GM12878 (cell line): ENCODE measurements at regions not wholly inside any gene's neighbourhood (a gene's known extent, or its start where the extent isn't known, plus 50 kb on each side); places are given as distances from the start of the nearest gene placed in this dataset.

Source experiments
- BHLHE40 ChIP-seq, 2 experiments: fragments of 450-650 bp in 1 of 2; IDR thresholded peaks; 2 replicates each; pipeline ENCODE4 v1.6.1; 2011 to 2017; ENCODE audit warnings: low read depth in 2 of 2, borderline replicate concordance in 1 of 2, improper control_type of control experiment in 1 of 2, low read length in 1 of 2, mild to moderate bottlenecking in 1 of 2
- GATAD2B ChIP-seq: fragments of 450-650 bp; conservative IDR thresholded peaks from 2 replicates; pipeline ENCODE4 v1.6.1; 2017; ENCODE audit warnings: low read depth, mild to moderate bottlenecking, moderate library complexity
- JUND ChIP-seq: IDR thresholded peaks from 2 replicates; pipeline ENCODE4 v1.6.1; 2012; ENCODE audit warnings: low read depth, mild to moderate bottlenecking, low read length, improper control_type of control experiment, moderate library complexity
- PAX8 ChIP-seq: fragments of 450-650 bp; IDR thresholded peaks from 2 replicates; pipeline ENCODE4 v1.6.1; 2017; ENCODE audit warnings: mild to moderate bottlenecking, moderate library complexity
- POLR2A ChIP-seq: IDR thresholded peaks from 2 replicates; pipeline ENCODE4 v1.6.1; 2011; ENCODE audit warnings: low read depth, mild to moderate bottlenecking, low read length
- POLR2AphosphoS5 ChIP-seq: IDR thresholded peaks from 2 replicates; pipeline ENCODE4 v1.6.1; 2011; ENCODE audit warnings: mild to moderate bottlenecking, low read length, inconsistent platforms
- SPI1 ChIP-seq: IDR thresholded peaks from 2 replicates; pipeline ENCODE4 v1.6.1; 2011; ENCODE audit warnings: low read depth, mild to moderate bottlenecking, low read length, moderate library complexity, borderline replicate concordance; ENCODE audit not compliant: insufficient read depth
- YY1 ChIP-seq: IDR thresholded peaks from 2 replicates; pipeline ENCODE4 v1.6.1; 2011; ENCODE audit warnings: low read depth, mild to moderate bottlenecking, low read length
- TF ChIP-seq, protein P1 (sequence below), 3 experiments: IDR thresholded peaks in 2 of 3; conservative IDR thresholded peaks in 1 of 3; 2 replicates each; pipeline ENCODE4 v1.5.1; 2011; ENCODE audit warnings: low read depth in 3 of 3, low read length in 3 of 3, mild to moderate bottlenecking in 3 of 3, control low read depth in 2 of 3, moderate library complexity in 2 of 3, inconsistent platforms in 1 of 3, mixed read lengths in 1 of 3; ENCODE audit not compliant: control insufficient read depth in 2 of 3, insufficient read depth in 1 of 3; ENCODE audit errors: extremely low read depth in 1 of 3

DNA sequence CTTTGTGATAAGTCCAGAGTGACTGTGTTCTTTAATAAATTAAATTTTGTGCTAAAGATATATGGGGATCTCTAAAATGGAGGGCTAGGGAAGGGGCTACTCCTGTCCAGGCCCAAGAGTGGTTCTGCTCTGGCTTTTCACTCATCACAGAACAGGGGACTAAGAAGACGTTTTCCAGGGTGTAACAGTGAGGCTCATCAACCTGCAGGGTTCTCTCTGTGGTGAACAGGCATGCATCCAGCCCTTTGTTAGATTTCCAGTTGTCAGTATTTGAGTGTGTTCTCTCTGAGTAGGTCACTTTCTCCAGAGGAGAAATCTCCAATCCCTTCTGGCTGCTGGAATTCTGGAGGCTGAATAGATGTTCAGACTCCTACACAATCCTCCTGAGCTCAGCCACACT, 408.9 kb downstream of the PLCL1 start:
- TF ChIP-seq, protein P1, sequence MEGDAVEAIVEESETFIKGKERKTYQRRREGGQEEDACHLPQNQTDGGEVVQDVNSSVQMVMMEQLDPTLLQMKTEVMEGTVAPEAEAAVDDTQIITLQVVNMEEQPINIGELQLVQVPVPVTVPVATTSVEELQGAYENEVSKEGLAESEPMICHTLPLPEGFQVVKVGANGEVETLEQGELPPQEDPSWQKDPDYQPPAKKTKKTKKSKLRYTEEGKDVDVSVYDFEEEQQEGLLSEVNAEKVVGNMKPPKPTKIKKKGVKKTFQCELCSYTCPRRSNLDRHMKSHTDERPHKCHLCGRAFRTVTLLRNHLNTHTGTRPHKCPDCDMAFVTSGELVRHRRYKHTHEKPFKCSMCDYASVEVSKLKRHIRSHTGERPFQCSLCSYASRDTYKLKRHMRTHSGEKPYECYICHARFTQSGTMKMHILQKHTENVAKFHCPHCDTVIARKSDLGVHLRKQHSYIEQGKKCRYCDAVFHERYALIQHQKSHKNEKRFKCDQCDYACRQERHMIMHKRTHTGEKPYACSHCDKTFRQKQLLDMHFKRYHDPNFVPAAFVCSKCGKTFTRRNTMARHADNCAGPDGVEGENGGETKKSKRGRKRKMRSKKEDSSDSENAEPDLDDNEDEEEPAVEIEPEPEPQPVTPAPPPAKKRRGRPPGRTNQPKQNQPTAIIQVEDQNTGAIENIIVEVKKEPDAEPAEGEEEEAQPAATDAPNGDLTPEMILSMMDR (IDR thresholded peaks at IDR 0.05 in 2 of 3, conservative IDR thresholded peaks at IDR 0.05 in 1 of 3; ENCODE audit: control insufficient read depth in 2 of 3, extremely low read depth in 1 of 3, insufficient read depth in 1 of 3, low read depth in 3 of 3, low read length in 3 of 3): no peak
- TF ChIP-seq PAX8: no peak
- no peak for TF ChIP-seq POLR2A
- TF ChIP-seq BHLHE40 (IDR thresholded peaks at IDR 0.05; ENCODE audit: borderline replicate concordance in 1 of 2, low read depth in 2 of 2, low read length in 1 of 2): no peak
- TF ChIP-seq GATAD2B: no peak
- no peak for TF ChIP-seq POLR2AphosphoS5
- TF ChIP-seq JUND: no peak
- TF ChIP-seq YY1: no peak
- no peak for TF ChIP-seq SPI1
